Choroid plexus epithelial cell (primary cell): ENCODE measurements at regions not wholly inside any gene's neighbourhood (a gene's known extent, or its start where the extent isn't known, plus 50 kb on each side); places are given as distances from the start of the nearest gene placed in this dataset.
A peak's percentile ranks its signal among the peaks of the same experiment; 100 is the strongest.

ENCODE experiments used
- DNase-seq: peaks from one replicate; pipeline ENCODE4 v3.0.0-alpha.2; 2010; ENCODE audit warnings: low read depth
- H3K4me3 ChIP-seq: 2 replicates; pipeline ENCODE4 v1.5.1; 2011; ENCODE audit warnings: low read depth, mild to moderate bottlenecking, control low read depth, low read length, moderate library complexity
- TF ChIP-seq, protein P1 (sequence below): conservative IDR thresholded peaks from 2 replicates; pipeline ENCODE4 v1.5.1; 2011; ENCODE audit warnings: low read depth, mild to moderate bottlenecking, control low read depth, inconsistent platforms, low read length, moderate library complexity

DNA sequence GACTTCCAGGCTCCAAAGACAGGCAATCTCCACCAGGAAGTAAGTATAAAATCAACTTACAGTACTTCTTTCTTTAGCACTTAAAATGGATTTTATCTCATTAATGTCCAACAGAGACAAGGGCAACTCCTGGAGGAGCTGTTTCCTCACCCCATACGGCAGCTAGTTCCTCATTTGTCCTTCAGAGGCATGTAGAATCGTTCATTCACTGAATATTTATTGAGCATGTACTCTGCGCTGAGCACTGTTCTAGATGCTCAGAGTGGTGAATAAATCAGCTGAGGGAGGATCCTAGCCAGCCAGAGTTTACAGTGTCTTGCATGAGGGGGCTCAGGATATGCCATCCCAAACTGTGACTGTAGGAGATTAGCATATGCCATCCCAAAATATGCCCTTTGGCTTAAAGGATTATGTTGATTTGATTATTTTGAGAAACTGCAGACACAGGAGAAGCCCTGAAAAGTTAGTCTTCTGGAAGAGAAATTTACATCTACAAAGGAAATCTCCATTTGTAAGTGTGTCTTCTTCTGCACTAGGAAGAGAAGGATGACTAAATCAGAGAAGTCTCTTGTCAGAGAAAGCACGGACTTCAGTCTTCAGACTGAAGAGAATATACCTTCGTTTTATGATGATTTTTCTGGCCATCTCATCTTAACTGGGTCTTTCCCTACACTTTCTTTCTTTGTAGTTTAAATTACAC lies 66.9 kb downstream of the BAMBI start:
- H3K4me3 ChIP-seq = no peak overlapping the region
- no peak for DNase-seq
- TF ChIP-seq, protein P1, sequence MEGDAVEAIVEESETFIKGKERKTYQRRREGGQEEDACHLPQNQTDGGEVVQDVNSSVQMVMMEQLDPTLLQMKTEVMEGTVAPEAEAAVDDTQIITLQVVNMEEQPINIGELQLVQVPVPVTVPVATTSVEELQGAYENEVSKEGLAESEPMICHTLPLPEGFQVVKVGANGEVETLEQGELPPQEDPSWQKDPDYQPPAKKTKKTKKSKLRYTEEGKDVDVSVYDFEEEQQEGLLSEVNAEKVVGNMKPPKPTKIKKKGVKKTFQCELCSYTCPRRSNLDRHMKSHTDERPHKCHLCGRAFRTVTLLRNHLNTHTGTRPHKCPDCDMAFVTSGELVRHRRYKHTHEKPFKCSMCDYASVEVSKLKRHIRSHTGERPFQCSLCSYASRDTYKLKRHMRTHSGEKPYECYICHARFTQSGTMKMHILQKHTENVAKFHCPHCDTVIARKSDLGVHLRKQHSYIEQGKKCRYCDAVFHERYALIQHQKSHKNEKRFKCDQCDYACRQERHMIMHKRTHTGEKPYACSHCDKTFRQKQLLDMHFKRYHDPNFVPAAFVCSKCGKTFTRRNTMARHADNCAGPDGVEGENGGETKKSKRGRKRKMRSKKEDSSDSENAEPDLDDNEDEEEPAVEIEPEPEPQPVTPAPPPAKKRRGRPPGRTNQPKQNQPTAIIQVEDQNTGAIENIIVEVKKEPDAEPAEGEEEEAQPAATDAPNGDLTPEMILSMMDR = no peak

DNA sequence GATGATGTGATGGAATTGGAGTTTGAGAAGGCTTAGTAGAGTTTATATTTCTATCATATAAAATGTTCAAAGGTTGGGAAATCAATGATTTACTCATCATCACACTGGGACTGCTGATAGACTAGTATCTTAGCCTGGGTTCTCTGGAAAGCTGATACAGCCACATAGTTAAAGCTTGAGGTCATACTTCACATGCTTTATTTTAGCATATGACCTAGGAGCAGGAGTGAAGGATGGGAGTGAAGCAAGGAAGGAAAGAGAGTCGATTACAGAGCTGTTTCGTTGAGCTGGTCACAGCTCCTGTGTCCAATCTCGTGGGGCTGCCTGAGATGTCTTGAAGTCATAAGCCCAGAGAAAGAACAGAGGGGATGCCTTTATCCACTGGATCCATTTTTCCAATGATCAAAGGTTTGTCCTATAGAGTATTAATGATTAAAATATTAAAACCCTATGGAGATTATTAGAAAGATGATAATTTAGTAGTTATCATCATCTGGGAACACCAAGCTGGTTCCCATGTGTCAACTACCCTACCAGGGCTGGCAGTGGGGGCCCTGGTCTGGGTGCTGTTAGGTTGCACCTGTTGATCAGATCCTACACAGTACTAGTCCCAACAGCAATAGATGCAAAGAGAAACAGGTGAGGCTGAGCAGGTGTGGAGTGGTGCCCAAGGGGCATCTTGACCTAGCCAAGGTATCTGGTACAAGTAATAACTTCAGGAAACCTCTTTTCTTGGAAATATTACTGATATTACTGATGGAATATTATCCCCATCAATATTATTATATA lies 77.8 kb downstream of the BAMBI start:
- TF ChIP-seq, protein P1 = no peak
- DNase-seq = peak; percentile 80
- no peak overlapping the region for H3K4me3 ChIP-seq

DNA sequence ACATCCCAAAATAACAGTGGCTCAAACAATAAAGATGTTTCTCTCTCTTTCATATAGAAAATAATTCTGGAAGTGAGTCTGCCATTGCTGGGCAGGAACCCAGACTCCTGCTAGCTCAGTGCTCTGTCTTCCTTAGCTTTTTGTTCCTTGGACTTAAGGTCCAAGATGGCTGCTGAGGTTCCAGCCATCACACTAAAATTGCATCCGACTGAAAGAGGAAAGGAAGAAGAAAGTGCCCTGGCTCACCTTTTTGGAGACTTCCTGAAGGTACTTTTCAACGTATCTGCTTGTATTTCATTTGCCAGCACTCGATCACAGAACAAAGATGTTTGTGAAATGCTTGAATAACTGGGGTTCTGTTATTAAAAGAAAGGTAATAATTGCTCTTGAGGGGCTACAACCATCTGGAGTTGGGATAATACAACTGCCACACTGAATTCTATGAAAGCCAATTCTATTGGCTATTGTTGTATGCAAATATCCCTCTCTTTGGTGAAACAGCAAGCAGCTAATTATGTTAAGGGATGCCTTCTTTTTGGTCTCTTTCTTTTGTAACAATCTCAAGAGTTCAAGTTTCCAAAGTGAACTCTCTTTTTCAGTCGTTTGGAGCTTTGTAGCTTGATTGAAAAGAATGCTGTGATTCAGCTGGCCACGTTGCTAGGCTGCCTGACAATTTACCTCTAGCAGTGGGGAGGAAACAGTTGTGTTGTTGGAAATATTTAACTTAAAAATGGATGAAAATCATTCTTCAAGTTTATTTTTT lies 83.9 kb downstream of the BAMBI start:
- no peak overlapping the region for H3K4me3 ChIP-seq
- DNase-seq = peak; percentile 63
- TF ChIP-seq, protein P1 = no peak

DNA sequence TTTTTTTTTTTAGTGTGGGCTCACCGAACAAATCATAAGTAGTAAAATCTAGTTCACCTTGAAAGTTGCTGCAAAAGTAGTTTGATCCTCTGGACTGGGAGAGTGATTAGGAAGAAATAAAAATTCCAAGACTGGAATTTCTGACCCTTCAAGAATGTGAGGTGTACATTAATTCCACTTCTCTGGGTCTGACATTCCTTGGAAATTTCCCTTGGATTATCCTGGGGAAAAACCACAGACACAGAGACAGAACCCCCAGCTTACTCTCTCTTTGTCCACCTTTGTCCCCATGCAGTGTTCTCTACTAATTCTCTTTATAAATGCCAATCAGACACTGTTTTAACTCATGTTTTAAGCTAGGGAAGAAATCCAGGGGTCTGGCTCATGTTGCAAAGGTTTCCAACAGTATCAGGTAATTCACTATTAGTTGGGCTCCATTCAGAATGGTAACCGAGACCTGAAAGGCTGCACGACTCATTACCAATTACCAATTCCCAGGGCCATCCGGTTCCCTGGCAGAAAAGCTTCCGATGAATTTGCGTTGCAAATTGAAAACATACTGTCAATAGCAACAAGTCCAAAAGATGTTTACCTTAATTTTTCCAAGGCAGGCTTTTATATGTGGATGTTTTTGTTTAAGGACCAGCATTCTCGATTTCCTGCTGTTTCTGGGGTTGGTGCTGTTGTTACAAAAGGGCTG lies 86.3 kb downstream of the BAMBI start:
- no peak for DNase-seq
- TF ChIP-seq, protein P1 = no peak
- no peak overlapping the region for H3K4me3 ChIP-seq

DNA sequence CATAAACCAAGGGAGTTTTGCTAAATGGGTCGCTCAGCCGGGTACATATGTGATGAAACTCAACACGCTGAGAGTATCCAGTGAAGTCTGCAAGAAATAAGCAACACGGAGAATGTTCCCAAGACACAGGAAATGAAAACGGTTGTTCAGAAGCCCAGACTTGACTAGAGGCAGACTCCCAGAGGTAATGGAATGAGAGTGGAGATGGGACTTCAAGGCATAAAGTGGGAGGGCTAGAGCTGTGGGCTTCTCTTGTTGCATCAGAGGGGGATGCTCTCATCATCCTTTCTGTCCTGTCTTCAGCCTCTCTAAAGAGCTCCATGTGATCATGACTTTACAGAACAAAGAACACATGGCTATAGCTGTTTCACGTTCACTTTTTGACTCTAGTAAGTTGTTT lies 88.3 kb downstream of the BAMBI start:
- peak; percentile 58 for DNase-seq
- H3K4me3 ChIP-seq = no peak overlapping the region
- TF ChIP-seq, protein P1 = no peak

DNA sequence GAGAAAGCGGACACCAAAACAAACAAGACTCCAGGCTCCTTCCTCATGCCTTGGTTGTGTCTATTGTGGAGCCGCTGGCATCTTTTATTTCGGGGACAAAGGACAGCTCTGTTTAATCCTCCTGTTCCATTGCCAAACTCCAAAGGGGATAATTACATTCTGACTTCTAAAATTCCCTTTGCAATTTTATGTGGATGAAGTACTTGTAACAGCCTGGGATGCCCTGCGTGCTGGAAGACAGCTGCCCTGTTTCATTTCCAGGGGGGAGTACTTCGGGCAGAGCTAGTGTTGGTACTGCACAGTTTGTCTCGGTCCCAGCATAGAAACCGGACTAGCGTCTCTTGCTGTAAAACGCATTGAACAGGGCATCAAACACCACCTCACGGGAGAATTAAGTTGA lies 90.9 kb downstream of the BAMBI start:
- no peak for DNase-seq
- TF ChIP-seq, protein P1 = no peak
- no peak overlapping the region for H3K4me3 ChIP-seq
